H1 (cell line): ENCODE measurements at regions not wholly inside any gene's neighbourhood (a gene's known extent, or its start where the extent isn't known, plus 50 kb on each side); places are given as distances from the start of the nearest gene placed in this dataset.

ENCODE experiments used
- CTCF ChIA-PET: fragments of 300-600 bp; sonication (Branson Sonifier 250); formaldehyde crosslinking; loops from one replicate; lab custom pipeline; 2021; ENCODE audit not compliant: partially characterized antibody; lab: Charles Lee
- POLR2A ChIA-PET: fragments of 300-600 bp; sonication (Branson Sonifier 250); formaldehyde crosslinking; loops from one replicate; lab custom pipeline; 2021; ENCODE audit warnings: inconsistent platforms; ENCODE audit not compliant: partially characterized antibody; lab: Charles Lee
- DNase-seq, 2 experiments: peaks; one replicate each; pipeline versions ENCODE4 v3.0.0 to v3.0.0-alpha.2; 2010 to 2022; ENCODE audit warnings: low spot score in 2 of 2, low read depth in 1 of 2, mixed read lengths in 1 of 2
- FAIRE-seq: peaks from 2 replicates; lab custom pipeline; 2011; peaks lifted over from hg19 to GRCh38; lab: Jason Lieb, UNC
- H2AFZ ChIP-seq: 2 replicates; pipeline ENCODE4 v1.8.1; 2012; ENCODE audit warnings: low read length, inconsistent platforms
- H2AK5ac ChIP-seq: 2 replicates; pipeline ENCODE4 v1.6.1; 2013; ENCODE audit warnings: low read depth, low read length
- H2BK120ac ChIP-seq: replicated peaks from 2 replicates; pipeline ENCODE3; 2013; ENCODE audit warnings: low read depth, low read length, inconsistent platforms
- H2BK12ac ChIP-seq: 2 replicates; pipeline ENCODE4 v1.6.1; 2013; ENCODE audit warnings: low read depth, low read length
- H2BK15ac ChIP-seq: 2 replicates; pipeline ENCODE4 v1.6.1; 2013; ENCODE audit warnings: low read length
- H2BK20ac ChIP-seq: 2 replicates; pipeline ENCODE4 v1.6.1; 2013; ENCODE audit warnings: low read length
- H2BK5ac ChIP-seq: 2 replicates; pipeline ENCODE4 v1.6.1; 2013; ENCODE audit warnings: low read depth, low read length
- H3K14ac ChIP-seq: 2 replicates; pipeline ENCODE4 v1.6.1; 2013; ENCODE audit warnings: inconsistent platforms; ENCODE audit not compliant: insufficient read length
- H3K18ac ChIP-seq: 2 replicates; pipeline ENCODE4 v1.6.1; 2013; ENCODE audit warnings: low read length; ENCODE audit errors: extremely low read depth
- H3K23ac ChIP-seq: 2 replicates; pipeline ENCODE4 v1.6.1; 2013; ENCODE audit warnings: inconsistent platforms; ENCODE audit not compliant: insufficient read length
- H3K23me2 ChIP-seq: 2 replicates; pipeline ENCODE4 v1.6.1; 2013; ENCODE audit warnings: low read depth, low read length
- H3K27ac ChIP-seq: 2 replicates; pipeline ENCODE4 v1.6.1; 2011; ENCODE audit warnings: low read depth, low read length, inconsistent platforms
- H3K27me3 ChIP-seq, 4 experiments: replicated peaks in 1 of 4; 1 replicate in 1 of 4; 2 replicates in 3 of 4; pipeline versions ENCODE4 v1.6.1 to v1.8.1; 2011 to 2013; ENCODE audit warnings: low read length in 3 of 4, mild to moderate bottlenecking in 3 of 4, inconsistent platforms in 2 of 4, mixed read lengths in 2 of 4, moderate library complexity in 1 of 4; ENCODE audit not compliant: control insufficient read depth in 3 of 4, insufficient read depth in 3 of 4; ENCODE audit errors: extremely low read depth in 1 of 4
- H3K36me3 ChIP-seq, 4 experiments: 2 replicates each; pipeline versions ENCODE4 v1.6.1 to v1.8.1; 2011 to 2013; ENCODE audit warnings: mild to moderate bottlenecking in 4 of 4, low read length in 3 of 4, moderate library complexity in 2 of 4, control low read depth in 1 of 4, inconsistent platforms in 1 of 4; ENCODE audit not compliant: insufficient read depth in 4 of 4, control insufficient read depth in 2 of 4
- H3K4ac ChIP-seq: replicated peaks from 2 replicates; pipeline ENCODE3; 2013; ENCODE audit warnings: low read length, low read depth, mixed read lengths, inconsistent platforms; ENCODE audit not compliant: insufficient read length
- H3K4me1 ChIP-seq, 4 experiments: replicated peaks in 1 of 4; 1 replicate in 1 of 4; 2 replicates in 3 of 4; pipeline versions ENCODE4 v1.6.1 to v1.8.1; 2011 to 2013; ENCODE audit warnings: low read length in 3 of 4, inconsistent platforms in 2 of 4, mixed read lengths in 1 of 4; ENCODE audit not compliant: insufficient read depth in 4 of 4, control insufficient read depth in 3 of 4
- H3K4me2 ChIP-seq, 2 experiments: 2 replicates each; pipeline versions ENCODE4 v1.6.1 to v1.8.1; 2011 to 2013; ENCODE audit warnings: low read depth in 2 of 2, low read length in 2 of 2, control low read depth in 1 of 2, inconsistent platforms in 1 of 2, mild to moderate bottlenecking in 1 of 2; ENCODE audit not compliant: insufficient read depth in 1 of 2
- H3K4me3 ChIP-seq, 4 experiments: fragments of 200-600, 300-600 bp in 1 of 4; sonication (generic), shearing (Covaris generic), sonication (Bioruptor Twin) in 1 of 4; 2 replicates each; pipeline versions ENCODE4 v1.5.1 to v1.8.1; 2011 to 2016; ENCODE audit warnings: low read length in 4 of 4, low read depth in 3 of 4, control low read depth in 2 of 4, inconsistent platforms in 2 of 4, mild to moderate bottlenecking in 2 of 4, mixed read lengths in 1 of 4, moderate library complexity in 1 of 4; ENCODE audit not compliant: insufficient read depth in 2 of 4; ENCODE audit errors: extremely low read depth in 1 of 4
- H3K56ac ChIP-seq: replicated peaks from 2 replicates; pipeline ENCODE3; 2013; ENCODE audit warnings: low read depth, mild to moderate bottlenecking, mixed read lengths, low read length, inconsistent platforms; ENCODE audit not compliant: insufficient read length
- H3K79me1 ChIP-seq: 2 replicates; pipeline ENCODE4 v1.6.1; 2013; ENCODE audit warnings: low read depth, low read length, control low read depth
- H3K79me2 ChIP-seq, 2 experiments: 2 replicates each; pipeline versions ENCODE4 v1.6.1 to v1.8.1; 2012 to 2013; ENCODE audit warnings: low read length in 2 of 2, mild to moderate bottlenecking in 2 of 2, inconsistent platforms in 1 of 2; ENCODE audit not compliant: insufficient read depth in 2 of 2, control insufficient read depth in 1 of 2
- H3K9ac ChIP-seq, 4 experiments: replicated peaks in 1 of 4; 1 replicate in 1 of 4; 2 replicates in 3 of 4; pipeline versions ENCODE4 v1.6.1 to v1.8.1; 2011 to 2013; ENCODE audit warnings: low read depth in 3 of 4, low read length in 3 of 4, control low read depth in 2 of 4, mild to moderate bottlenecking in 2 of 4, moderate library complexity in 2 of 4, inconsistent platforms in 1 of 4; ENCODE audit errors: extremely low read depth in 1 of 4
- H3K9me3 ChIP-seq, 2 experiments: 2 replicates each; pipeline versions ENCODE4 v1.6.1 to v1.8.1; 2012 to 2013; ENCODE audit warnings: mild to moderate bottlenecking in 2 of 2, moderate library complexity in 2 of 2, control low read depth in 1 of 2, inconsistent platforms in 1 of 2, low read depth in 1 of 2, low read length in 1 of 2, mixed read lengths in 1 of 2; ENCODE audit not compliant: insufficient read depth in 2 of 2
- H4K20me1 ChIP-seq, 2 experiments: replicated peaks in 1 of 2; 2 replicates each; pipeline versions ENCODE3 to v1.8.1; 2011 to 2013; ENCODE audit warnings: inconsistent platforms in 2 of 2, low read length in 2 of 2, mild to moderate bottlenecking in 1 of 2; ENCODE audit not compliant: insufficient read depth in 2 of 2, control insufficient read depth in 1 of 2
- H4K5ac ChIP-seq: 2 replicates; pipeline ENCODE4 v1.6.1; 2013; ENCODE audit warnings: low read length, low read depth, mixed read lengths, inconsistent platforms; ENCODE audit not compliant: insufficient read length
- H4K8ac ChIP-seq: 2 replicates; pipeline ENCODE4 v1.8.0; 2013; ENCODE audit warnings: mild to moderate bottlenecking, moderate library complexity, low read length, inconsistent platforms; ENCODE audit not compliant: insufficient read depth; ENCODE audit errors: extremely low read depth
- H4K91ac ChIP-seq: replicated peaks from 2 replicates; pipeline ENCODE3; 2013; ENCODE audit warnings: low read length, mixed read lengths, inconsistent platforms; ENCODE audit not compliant: insufficient read length
- CBX8 ChIP-seq: fragments of 300-800, 300-1000 bp; sonication (generic); IDR thresholded peaks from 2 replicates; pipeline ENCODE4 v1.7.1; 2016; ENCODE audit warnings: low read depth, low read length, borderline replicate concordance
- CEBPB ChIP-seq: IDR thresholded peaks from 2 replicates; pipeline ENCODE4 v1.6.1; 2012; ENCODE audit warnings: low read depth, low read length
- EP300 ChIP-seq, 2 experiments: IDR thresholded peaks; 1 replicate in 1 of 2; 2 replicates in 1 of 2; pipeline ENCODE4 v1.6.1; 2011 to 2012; ENCODE audit warnings: low read depth in 2 of 2, low read length in 2 of 2, mild to moderate bottlenecking in 2 of 2, borderline replicate concordance in 1 of 2, inconsistent platforms in 1 of 2, moderate library complexity in 1 of 2
- FOSL1 ChIP-seq: IDR thresholded peaks from 2 replicates; pipeline ENCODE4 v1.6.1; 2011; ENCODE audit warnings: mild to moderate bottlenecking, low read depth, low read length, moderate library complexity; ENCODE audit not compliant: insufficient read depth
- HDAC2 ChIP-seq, 2 experiments: fragments of 300-600 bp in 1 of 2; sonication (generic) in 1 of 2; IDR thresholded peaks; 2 replicates each; pipeline ENCODE4 v1.6.1; 2011 to 2012; ENCODE audit warnings: low read depth in 2 of 2, low read length in 2 of 2, mild to moderate bottlenecking in 2 of 2, moderate library complexity in 2 of 2, borderline replicate concordance in 1 of 2, inconsistent platforms in 1 of 2
- NRF1 ChIP-seq: IDR thresholded peaks from 2 replicates; pipeline ENCODE4 v1.6.1; 2011; ENCODE audit warnings: mild to moderate bottlenecking, low read depth, low read length, improper control_type of control experiment
- POLR2A ChIP-seq, 2 experiments: IDR thresholded peaks; 1 replicate in 1 of 2; 2 replicates in 1 of 2; pipeline ENCODE4 v1.6.1; 2011; ENCODE audit warnings: low read depth in 2 of 2, low read length in 2 of 2, mild to moderate bottlenecking in 2 of 2; ENCODE audit errors: control extremely low read depth in 1 of 2
- POU5F1 ChIP-seq: IDR thresholded peaks from 2 replicates; pipeline ENCODE4 v1.6.1; 2011; ENCODE audit warnings: low read depth, mild to moderate bottlenecking, low read length, moderate library complexity
- RBBP5 ChIP-seq: IDR thresholded peaks from 2 replicates; pipeline ENCODE4 v1.7.1; 2012; ENCODE audit warnings: low read depth, mild to moderate bottlenecking, inconsistent platforms, low read length, moderate library complexity, borderline replicate concordance
- TAF7 ChIP-seq: optimal IDR thresholded peaks from 2 replicates; pipeline ENCODE3; 2011; ENCODE audit warnings: low read depth, mild to moderate bottlenecking, inconsistent platforms, low read length, moderate library complexity, borderline replicate concordance
- TCF12 ChIP-seq: IDR thresholded peaks from 2 replicates; pipeline ENCODE4 v1.6.1; 2011; ENCODE audit warnings: low read depth, mild to moderate bottlenecking, low read length
- TF ChIP-seq, protein P1 (sequence below): IDR thresholded peaks from 2 replicates; pipeline ENCODE4 v1.6.1; 2011; ENCODE audit warnings: low read length, improper control_type of control experiment
- TF ChIP-seq, protein P2 (sequence below): IDR thresholded peaks from 2 replicates; pipeline ENCODE4 v1.6.1; 2012; ENCODE audit warnings: inconsistent platforms

DNA sequence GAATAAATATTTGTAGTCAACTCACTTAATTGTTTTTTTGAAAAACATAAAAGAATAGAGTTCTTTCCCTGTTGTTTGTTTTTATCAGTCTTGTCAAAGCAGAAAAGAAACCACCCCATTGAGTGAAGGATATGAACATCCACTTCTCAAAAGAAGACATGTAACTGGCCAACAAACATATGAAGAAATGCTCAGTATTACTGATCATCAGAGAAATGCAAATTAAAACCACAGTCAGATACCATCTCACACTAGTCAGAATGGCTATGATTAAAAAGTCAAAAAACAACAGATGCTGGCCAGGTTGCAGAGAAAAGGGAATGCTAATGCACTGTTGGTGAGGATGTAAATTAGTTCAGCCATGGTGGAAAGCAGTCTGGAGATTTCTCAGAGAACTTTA, 326.1 kb upstream of the EMCN start:
- H4K5ac ChIP-seq = no peak overlapping the region
- DNase-seq = no peak
- no peak overlapping the region for H3K56ac ChIP-seq
- no peak for FAIRE-seq
- no peak overlapping the region for H2AK5ac ChIP-seq
- H2BK20ac ChIP-seq = no peak overlapping the region
- H2BK5ac ChIP-seq = no peak overlapping the region
- no peaks in the 10 kb centered on the region for H4K20me1 ChIP-seq
- H3K18ac ChIP-seq = no peak overlapping the region
- no peak overlapping the region for H3K23ac ChIP-seq
- H3K36me3 ChIP-seq = no peaks in the 10 kb centered on the region
- H3K23me2 ChIP-seq = no peaks in the 10 kb centered on the region
- H4K8ac ChIP-seq = no peak overlapping the region
- H2BK120ac ChIP-seq = no peak overlapping the region
- no peak overlapping the region for H3K27ac ChIP-seq
- H3K79me2 ChIP-seq = no peaks in the 10 kb centered on the region
- H3K4me2 ChIP-seq = no peak overlapping the region
- H2BK15ac ChIP-seq = no peak overlapping the region
- ChIA-PET CTCF (interaction anchor here (0.6 kb wide), 1 partner anchor 280 kb away, joined by 3 read pairs; no protein-coding TSS in a partner anchor), POLR2A (no interaction called here)
- no peak overlapping the region for H2BK12ac ChIP-seq
- H3K27me3 ChIP-seq = no peaks in the 10 kb centered on the region
- no peak overlapping the region for H2AFZ ChIP-seq
- H3K9ac ChIP-seq = no peak overlapping the region
- no peak overlapping the region for H3K4me3 ChIP-seq
- no peaks in the 10 kb centered on the region for H3K9me3 ChIP-seq
- H4K91ac ChIP-seq = no peak overlapping the region
- H3K79me1 ChIP-seq = no peaks in the 10 kb centered on the region
- no peak overlapping the region for H3K4ac ChIP-seq
- no peaks in the 10 kb centered on the region for H3K4me1 ChIP-seq
- no peak overlapping the region for H3K14ac ChIP-seq
- TF ChIP-seq HDAC2 (IDR thresholded peaks at IDR 0.05; ENCODE audit: borderline replicate concordance in 1 of 2, low read depth in 2 of 2, low read length in 2 of 2) (no peak), EP300 (IDR thresholded peaks at IDR 0.05; ENCODE audit: borderline replicate concordance in 1 of 2, low read depth in 2 of 2, low read length in 2 of 2) (no peak), RBBP5 (no peak), CEBPB (no peak), POLR2A (IDR thresholded peaks at IDR 0.05; ENCODE audit: control extremely low read depth in 1 of 2, low read depth in 2 of 2, low read length in 2 of 2) (no peak), POU5F1 (no peak), TAF7 (no peak), CBX8 (no peak), TCF12 (no peak), NRF1 (no peak), FOSL1 (no peak)
- TF ChIP-seq, protein P1, sequence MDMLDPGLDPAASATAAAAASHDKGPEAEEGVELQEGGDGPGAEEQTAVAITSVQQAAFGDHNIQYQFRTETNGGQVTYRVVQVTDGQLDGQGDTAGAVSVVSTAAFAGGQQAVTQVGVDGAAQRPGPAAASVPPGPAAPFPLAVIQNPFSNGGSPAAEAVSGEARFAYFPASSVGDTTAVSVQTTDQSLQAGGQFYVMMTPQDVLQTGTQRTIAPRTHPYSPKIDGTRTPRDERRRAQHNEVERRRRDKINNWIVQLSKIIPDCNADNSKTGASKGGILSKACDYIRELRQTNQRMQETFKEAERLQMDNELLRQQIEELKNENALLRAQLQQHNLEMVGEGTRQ = no peak
- TF ChIP-seq, protein P2, sequence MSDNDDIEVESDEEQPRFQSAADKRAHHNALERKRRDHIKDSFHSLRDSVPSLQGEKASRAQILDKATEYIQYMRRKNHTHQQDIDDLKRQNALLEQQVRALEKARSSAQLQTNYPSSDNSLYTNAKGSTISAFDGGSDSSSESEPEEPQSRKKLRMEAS = no peak
